NCI-H1092 (cell line): ENCODE measurements at regions not wholly inside any gene's neighbourhood (a gene's known extent, or its start where the extent isn't known, plus 50 kb on each side); places are given as distances from the start of the nearest gene placed in this dataset.
"Not testable (repeated sequence)": the region's sequence is repeated elsewhere in the genome, so short reads cannot be mapped to it uniquely, and the experiment has no call there.

Experiments
- DNase-seq: peaks from one replicate; lab custom pipeline; 2025; lab: John Stamatoyannopoulos, UW

GRCh38 chr17:63173903-63174302 is 207.9 kb downstream of the TANC2 start:
- DNase-seq = no peak

DNA sequence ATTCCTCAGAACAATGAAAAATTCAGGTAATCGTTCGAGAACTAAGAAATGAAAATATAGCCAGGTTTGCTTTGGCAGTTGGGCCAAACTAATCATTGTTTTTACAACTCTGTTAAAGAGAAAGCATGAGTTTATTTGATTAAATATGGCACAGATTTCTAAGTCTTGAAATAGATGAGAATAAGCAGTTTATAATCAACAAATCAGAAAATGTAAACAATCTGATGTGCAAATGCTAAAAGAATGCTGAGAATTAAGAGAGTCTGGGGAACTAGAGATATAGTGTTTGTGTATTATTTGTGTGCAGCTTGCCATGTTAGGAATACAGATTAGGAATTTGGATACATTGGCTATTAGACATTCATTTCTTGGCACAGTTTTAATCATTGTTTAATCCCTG is 212.5 kb downstream of the TANC2 start:
- no peak for DNase-seq

DNA sequence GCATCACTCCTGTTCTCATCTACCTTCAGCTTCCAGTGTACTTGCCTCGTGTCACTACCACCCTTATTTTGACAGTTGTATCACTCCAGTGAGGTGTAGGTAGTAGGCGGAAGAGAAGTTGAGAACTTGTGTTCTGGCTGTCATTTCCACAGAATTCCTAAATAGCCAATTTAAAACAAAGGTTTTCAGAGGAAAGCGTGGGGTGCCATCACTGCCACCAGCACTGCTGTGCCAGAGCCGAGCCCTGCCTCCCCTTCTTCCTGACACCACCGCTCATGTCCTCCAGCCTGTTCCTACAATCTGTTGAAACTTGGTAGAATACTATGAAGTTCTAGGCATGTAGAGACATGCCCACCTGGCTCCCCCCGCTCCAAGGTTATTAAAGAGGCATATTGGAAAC is 215.8 kb downstream of the TANC2 start:
- DNase-seq = no peak

- DNase-seq = no peak
Measured at GRCh38 chr17:63185420-63185819, 219.4 kb downstream of the TANC2 start.

- DNase-seq = no peak
Measured at GRCh38 chr17:63189082-63189481, 223.0 kb downstream of the TANC2 start.

GRCh38 chr17:63189930-63190329 is 223.9 kb downstream of the TANC2 start:
- no peak for DNase-seq

- DNase-seq = no peak
Measured at GRCh38 chr17:63190821-63191370, 224.9 kb downstream of the TANC2 start.

DNA sequence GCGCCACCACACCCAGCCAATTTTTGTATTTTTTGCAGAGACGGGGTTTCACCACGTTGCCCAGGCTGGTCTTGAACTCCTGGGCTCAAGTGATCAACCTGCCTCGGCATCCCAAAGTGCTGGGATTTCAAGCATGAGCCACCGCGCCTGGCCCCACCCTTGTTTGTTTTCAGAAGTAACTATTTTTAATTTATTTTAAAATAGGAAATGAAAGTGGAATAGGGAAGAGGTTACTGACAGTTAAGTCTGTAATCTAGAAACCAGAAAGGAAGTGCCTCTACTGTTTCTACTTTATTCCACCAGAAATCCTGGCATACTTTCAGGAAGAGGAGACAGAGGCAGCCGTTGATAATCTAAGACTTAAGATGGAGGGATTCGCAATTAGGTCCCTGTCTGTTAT is 225.6 kb downstream of the TANC2 start:
- DNase-seq = no peak

GRCh38 chr17:63193827-63194226 is 227.8 kb downstream of the TANC2 start:
- DNase-seq = no peak

- no peak for DNase-seq
Measured at GRCh38 chr17:63196772-63197335, 230.8 kb downstream of the TANC2 start.

DNA sequence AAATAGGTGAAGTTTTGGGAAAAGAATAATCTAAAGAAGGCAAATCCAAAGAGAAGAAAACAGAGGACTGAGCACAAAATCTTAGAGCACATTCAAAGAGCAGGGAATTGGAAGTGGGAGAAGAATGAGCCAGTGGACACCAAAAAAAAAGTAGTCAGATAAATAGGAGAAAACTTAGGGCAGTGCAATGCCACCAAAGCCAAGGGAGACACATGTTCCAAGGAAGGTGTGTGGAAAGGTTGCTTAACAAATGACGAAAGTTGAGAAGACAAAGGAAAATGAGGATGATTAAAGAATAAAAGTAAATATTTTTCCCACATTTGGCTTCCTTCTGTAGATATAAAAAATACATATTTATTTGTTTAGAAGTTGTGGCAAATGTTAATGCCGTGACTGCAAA is 237.6 kb downstream of the TANC2 start:
- DNase-seq = no peak

- no peak for DNase-seq
Measured at GRCh38 chr17:63221939-63222338, 224.2 kb downstream of the CYB561 start.

DNA sequence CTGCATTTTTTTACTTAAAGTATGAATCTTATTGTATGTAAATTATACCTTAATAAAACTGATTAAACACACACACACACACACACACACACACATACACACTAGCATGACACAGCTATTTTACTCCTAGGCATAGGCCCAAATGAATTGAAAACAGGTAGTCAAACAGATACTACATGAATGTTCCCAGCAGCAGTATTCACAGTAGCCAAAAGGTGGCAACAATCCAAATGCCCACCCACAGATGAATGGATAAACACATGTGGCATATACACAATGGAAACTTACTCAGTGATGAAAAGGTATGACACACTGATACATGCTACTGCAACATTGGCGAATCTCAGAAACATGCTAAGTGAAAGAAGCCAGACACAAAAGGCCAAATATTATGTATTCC is 223.5 kb downstream of the CYB561 start:
- no peak for DNase-seq

GRCh38 chr17:63223212-63223911 is 222.7 kb downstream of the CYB561 start:
- DNase-seq = no peak

DNA sequence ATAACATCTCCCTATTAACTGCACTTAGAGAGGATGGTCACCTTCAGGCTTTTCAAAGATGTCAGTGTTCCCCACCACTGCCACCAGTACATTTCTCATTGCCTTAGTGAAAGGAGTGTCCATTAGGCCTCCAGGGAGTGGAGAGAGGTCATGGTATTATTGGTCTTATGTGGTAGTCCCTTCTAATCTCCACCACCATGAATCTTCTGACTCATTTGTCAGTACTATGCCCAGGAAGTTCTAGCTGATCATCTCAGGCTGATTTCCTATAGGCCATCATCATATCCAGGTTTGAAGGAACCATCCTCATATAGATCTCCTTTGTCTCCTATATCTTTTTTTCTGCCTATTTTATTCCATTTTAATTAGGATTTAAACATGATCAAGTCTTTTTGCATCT is 221.5 kb downstream of the CYB561 start:
- DNase-seq = no peak

- not testable (repeated sequence) for DNase-seq
Measured at GRCh38 chr17:63226720-63227119, 219.4 kb downstream of the CYB561 start.

- DNase-seq = not testable (repeated sequence)
Measured at GRCh38 chr17:63231015-63231620, 215.0 kb downstream of the CYB561 start.

DNA sequence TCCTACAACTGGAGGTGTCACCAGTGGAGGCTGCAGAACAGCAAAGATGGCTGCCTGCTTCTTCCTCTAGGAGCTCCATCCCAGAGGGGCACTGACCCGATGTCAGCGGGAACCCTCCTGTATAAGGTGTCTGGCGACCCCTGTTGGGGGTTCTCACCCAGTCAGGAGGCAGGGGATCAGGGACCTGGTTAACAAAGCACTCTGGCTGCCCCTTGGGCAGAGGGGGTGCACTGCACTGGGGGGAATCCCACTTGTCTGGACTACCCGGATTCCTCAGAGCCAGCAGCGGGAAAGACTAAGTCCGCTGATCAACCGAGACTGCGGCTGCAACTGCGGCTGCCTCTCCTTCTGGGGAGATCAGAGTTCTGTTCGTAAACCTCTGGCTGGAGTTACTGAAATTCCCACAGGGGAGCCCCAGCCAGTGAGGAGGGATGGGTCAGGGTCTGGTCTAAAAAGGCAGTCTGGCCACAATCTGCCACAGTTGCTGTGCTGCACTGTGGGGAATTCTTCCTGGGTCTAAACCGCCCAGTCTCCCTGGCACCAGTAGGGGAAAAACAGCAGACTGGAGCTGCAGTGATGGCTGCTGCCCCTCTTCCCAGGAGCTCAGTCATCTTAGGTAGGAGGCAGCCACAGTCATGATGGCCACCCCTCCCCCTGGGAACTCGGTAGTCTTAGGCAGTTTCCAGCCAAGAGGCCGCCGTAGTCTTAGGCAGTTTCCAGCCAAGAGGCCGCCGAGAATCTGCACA is 213.4 kb downstream of the CYB561 start:
- DNase-seq = no peak

GRCh38 chr17:63240106-63240505 is 206.0 kb downstream of the CYB561 start:
- DNase-seq = no peak

DNA sequence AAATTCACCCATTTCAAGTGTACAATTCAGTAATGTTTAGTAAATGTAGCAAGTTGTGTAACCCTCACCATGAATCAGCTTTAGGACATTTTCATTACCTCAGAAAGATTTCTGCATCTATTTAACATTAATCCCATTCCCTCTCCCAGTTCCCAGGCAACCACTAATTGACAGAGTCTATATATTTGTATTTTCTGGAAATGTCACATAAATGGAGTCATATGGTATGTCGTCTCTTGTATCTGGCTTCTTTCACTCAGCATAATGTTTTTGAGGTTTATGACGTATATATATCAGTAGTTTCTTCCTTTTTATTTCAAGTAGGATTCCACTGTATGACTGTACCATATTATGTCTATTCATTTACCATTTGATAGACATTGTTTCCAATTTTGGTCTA is 199.8 kb downstream of the CYB561 start:
- no peak for DNase-seq

DNA sequence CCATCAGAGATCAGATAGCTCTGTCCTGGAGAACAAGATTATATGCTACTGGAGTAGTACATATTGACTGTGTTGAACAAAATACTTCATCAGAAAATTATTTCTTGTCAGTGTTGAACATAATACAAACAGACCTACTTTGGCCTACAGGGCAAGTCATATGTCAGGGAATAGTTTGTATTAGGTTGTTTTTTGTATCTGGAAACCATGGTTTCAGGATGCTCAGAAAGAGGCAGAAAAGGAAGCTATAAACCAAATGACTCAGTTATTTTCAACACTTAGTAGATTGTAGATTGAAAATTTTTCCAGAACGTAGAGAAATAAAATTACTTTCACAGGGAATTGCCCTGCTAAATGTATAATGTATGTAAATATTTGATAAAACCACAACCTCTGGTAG is 198.4 kb downstream of the CYB561 start:
- no peak for DNase-seq

DNA sequence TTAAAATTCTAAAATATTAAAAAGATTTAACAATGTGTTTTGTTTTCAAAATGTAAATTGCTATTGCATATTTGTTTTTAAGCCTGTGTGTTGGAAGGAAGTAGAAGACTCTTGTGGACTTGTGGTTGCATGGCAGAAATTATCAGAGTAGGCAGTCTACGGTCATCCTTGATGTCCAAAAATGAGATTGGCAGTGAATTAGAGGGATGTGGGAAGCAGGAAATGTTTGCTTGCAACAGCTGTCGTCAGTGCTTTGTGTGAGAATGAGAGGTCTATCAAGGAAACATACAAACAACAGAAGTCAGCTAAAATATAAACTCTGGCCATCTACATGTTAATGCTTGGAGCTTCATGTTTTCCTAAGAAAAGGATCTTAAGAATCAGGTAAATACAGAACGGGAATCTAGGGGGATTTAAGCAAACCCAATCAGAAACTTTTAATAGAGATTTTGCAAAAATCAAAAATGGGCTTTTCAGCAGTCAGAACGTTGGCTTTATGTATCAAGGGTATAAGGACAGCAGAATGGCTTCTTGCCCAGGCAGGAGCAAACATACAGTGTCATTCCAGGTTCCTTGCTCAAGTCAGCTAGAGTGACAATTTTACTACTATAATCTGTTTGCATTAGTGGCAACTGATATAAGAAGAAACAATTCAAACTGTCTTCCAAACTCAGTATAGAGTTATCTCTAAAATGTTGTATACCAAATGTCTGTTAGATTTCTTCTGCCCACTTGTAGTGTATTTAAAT is 196.7 kb downstream of the CYB561 start:
- DNase-seq = peak; percentile 43
